Prostate gland (tissue), 2 donors: ENCODE measurements at regions not wholly inside any gene's neighbourhood (a gene's known extent, or its start where the extent isn't known, plus 50 kb on each side); places are given as distances from the start of the nearest gene placed in this dataset.
"Not testable (repeated sequence)": the region's sequence is repeated elsewhere in the genome, so short reads cannot be mapped to it uniquely, and the experiment has no call there.

Source experiments
- DNase-seq: peaks from one replicate; pipeline ENCODE4 v3.0.0-alpha.2; 2019; ENCODE audit warnings: low spot score
- H3K27ac ChIP-seq, 2 donors: fragments of 200-600 bp; sonication (generic); 2 replicates each; pipeline ENCODE4 v1.5.1; 2017 to 2019
- H3K27me3 ChIP-seq: fragments of 200-600 bp; sonication (generic); replicated peaks from 2 replicates; pipeline ENCODE4 v1.5.1; 2019; ENCODE audit not compliant: insufficient read depth
- H3K36me3 ChIP-seq, 2 donors: fragments of 200-600 bp; sonication (generic); 1 replicate in 1 of 2; 2 replicates in 1 of 2; pipeline versions ENCODE4 v1.5.1 to v1.8.1; 2017 to 2019
- H3K4me1 ChIP-seq: fragments of 200-600 bp; sonication (generic); replicated peaks from 2 replicates; pipeline ENCODE4 v1.5.1; 2019
- H3K4me3 ChIP-seq, 2 donors: fragments of 200-600 bp; sonication (generic); 2 replicates each; pipeline ENCODE4 v1.5.1; 2017 to 2019
- H3K9me3 ChIP-seq: fragments of 200-600 bp; sonication (generic); 2 replicates; pipeline ENCODE4 v1.5.1; 2017
- POLR2A ChIP-seq: fragments of 450-650 bp; IDR thresholded peaks from one replicate; pipeline ENCODE4 v1.6.1; 2016; ENCODE audit warnings: antibody characterized with exemption, mild to moderate bottlenecking
- POLR2AphosphoS5 ChIP-seq: sonication (generic); formaldehyde crosslinking; IDR thresholded peaks from one replicate; pipeline ENCODE4 v1.6.1; 2017; ENCODE audit warnings: antibody characterized with exemption
- WGBS: methylation state at CpG from one replicate; pipeline ENCODE4 v1.1.5; 2018; 5-methylcytosine and 5-hydroxymethylcytosine counted together
- intact Hi-C: fragments of 100-400 bp; cut with DNase I; formaldehyde crosslinking; loops from one replicate; pipeline ENCODE4 v1.14.2; 2022
- TF ChIP-seq, protein P1 (sequence below), 4 experiments: fragments of 200-600 bp in 2 of 4; fragments of 450-650 bp in 2 of 4; sonication (generic) in 2 of 4; IDR thresholded peaks; 1 replicate in 3 of 4; 2 replicates in 1 of 4; pipeline ENCODE4 v1.5.1; 2016 to 2019; ENCODE audit warnings: antibody characterized with exemption in 4 of 4, mild to moderate bottlenecking in 2 of 4, moderate library complexity in 2 of 4

DNA sequence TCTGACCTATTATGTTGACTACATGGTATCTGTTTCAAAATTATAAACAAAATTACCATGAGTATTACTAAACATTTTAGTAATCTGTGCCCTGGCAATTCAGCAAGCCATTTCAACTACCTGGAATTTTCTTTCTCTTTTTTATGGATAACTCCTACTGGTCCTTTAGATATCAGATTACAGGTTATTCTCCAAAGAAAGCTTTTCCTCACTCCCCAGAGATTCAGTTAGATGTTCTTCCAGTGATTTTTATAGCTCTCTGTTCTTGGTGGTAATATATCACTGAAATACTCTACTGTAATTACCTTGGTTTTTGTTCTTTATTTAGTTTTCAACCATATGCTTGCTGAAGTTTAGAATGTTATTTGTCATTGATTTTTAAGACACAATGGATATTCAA lies 930.2 kb upstream of the FOXG1 start:
- H3K27ac ChIP-seq: no peak overlapping the region
- no peak for TF ChIP-seq POLR2AphosphoS5
- TF ChIP-seq, protein P1, sequence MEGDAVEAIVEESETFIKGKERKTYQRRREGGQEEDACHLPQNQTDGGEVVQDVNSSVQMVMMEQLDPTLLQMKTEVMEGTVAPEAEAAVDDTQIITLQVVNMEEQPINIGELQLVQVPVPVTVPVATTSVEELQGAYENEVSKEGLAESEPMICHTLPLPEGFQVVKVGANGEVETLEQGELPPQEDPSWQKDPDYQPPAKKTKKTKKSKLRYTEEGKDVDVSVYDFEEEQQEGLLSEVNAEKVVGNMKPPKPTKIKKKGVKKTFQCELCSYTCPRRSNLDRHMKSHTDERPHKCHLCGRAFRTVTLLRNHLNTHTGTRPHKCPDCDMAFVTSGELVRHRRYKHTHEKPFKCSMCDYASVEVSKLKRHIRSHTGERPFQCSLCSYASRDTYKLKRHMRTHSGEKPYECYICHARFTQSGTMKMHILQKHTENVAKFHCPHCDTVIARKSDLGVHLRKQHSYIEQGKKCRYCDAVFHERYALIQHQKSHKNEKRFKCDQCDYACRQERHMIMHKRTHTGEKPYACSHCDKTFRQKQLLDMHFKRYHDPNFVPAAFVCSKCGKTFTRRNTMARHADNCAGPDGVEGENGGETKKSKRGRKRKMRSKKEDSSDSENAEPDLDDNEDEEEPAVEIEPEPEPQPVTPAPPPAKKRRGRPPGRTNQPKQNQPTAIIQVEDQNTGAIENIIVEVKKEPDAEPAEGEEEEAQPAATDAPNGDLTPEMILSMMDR (IDR thresholded peaks at IDR 0.05): no peak
- TF ChIP-seq POLR2A: no peak
- H3K4me1 ChIP-seq: no peaks in the 10 kb centered on the region
- no peaks in the 10 kb centered on the region for H3K9me3 ChIP-seq
- H3K36me3 ChIP-seq: no peaks in the 10 kb centered on the region
- no peak for DNase-seq
- H3K4me3 ChIP-seq: no peak overlapping the region
- H3K27me3 ChIP-seq: no peaks in the 10 kb centered on the region
- intact Hi-C loops: no loop called here

- Histone ChIP-seq H3K36me3 (no peaks in the 10 kb centered on the region), H3K27ac (no peak overlapping the region), H3K4me1 (no peaks in the 10 kb centered on the region), H3K9me3 (no peaks in the 10 kb centered on the region), H3K27me3 (no peaks in the 10 kb centered on the region), H3K4me3 (no peak overlapping the region)
- 97% methylated on average over 33 of the region's 54 CpGs for WGBS
- intact Hi-C loops: no loop called here
- DNase-seq: no peak
- TF ChIP-seq POLR2AphosphoS5 (no peak), POLR2A (no peak)
- TF ChIP-seq, protein P1 (IDR thresholded peaks at IDR 0.05): no peak
Observed at GRCh38 chr14:27845241-27845850, 921.2 kb upstream of the FOXG1 start.

DNA sequence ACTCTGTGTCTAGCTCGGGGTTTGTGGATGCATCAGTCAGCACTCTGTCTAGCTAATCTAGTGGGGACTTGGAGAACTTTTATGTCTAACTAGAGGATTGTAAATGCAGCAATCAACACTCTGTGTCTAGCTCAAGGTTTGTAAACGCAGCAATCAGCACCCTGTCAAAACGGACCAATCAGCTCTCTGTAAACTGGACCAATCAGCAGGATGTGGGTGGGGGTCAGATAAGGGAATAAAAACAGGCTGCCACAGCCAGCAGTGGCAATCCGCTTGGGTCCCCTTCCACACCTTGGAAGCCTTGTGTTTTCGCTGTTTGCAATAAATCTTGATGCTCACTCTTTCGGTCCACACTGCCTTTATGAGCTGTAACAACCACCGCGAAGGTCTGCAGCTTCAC lies 920.7 kb upstream of the FOXG1 start:
- Histone ChIP-seq H3K4me1 (no peaks in the 10 kb centered on the region), H3K9me3 (no peaks in the 10 kb centered on the region), H3K27me3 (no peaks in the 10 kb centered on the region), H3K27ac (no peak overlapping the region), H3K36me3 (no peaks in the 10 kb centered on the region), H3K4me3 (no peak overlapping the region)
- WGBS: 93% methylated on average over 8 of the region's 8 CpGs
- intact Hi-C loops: no loop called here
- TF ChIP-seq POLR2AphosphoS5 (no peak), POLR2A (no peak)
- TF ChIP-seq, protein P1 (IDR thresholded peaks at IDR 0.05): no peak
- DNase-seq: no peak

- WGBS: 100% methylated on average over 1 of the region's 1 CpG
Observed at GRCh38 chr14:27847480-27847879, 919.1 kb upstream of the FOXG1 start.

GRCh38 chr14:27849193-27849592 lies 917.4 kb upstream of the FOXG1 start:
- H3K9me3 ChIP-seq, H3K4me1 ChIP-seq, H3K27me3 ChIP-seq, intact Hi-C loops, H3K36me3 ChIP-seq, DNase-seq, H3K27ac ChIP-seq, H3K4me3 ChIP-seq: not testable (repeated sequence)

More at GRCh38 chr14:27847480-27847879, 919.1 kb upstream of the FOXG1 start:
- H3K9me3 ChIP-seq, H3K4me1 ChIP-seq, DNase-seq, H3K4me3 ChIP-seq, intact Hi-C loops, H3K27me3 ChIP-seq, H3K27ac ChIP-seq, H3K36me3 ChIP-seq: not testable (repeated sequence)

DNA sequence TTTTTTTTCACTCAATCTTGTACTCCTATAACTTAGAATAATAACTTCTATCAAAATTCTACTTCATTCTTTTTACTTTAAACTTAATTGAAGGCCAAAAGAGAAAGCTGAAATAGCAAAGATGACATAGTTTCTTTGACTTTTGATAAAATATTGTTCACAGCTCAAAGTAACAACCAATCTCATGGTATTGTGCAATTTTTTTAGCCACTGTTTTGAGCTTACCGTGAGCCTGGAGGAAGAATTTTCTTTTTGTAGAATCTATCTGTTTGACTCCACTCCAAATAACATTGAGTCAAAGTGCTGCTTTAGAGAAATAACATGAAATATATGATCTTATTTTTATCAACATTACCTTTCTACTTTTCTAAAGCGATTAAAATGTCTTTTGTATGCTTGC lies 903.9 kb upstream of the FOXG1 start:
- intact Hi-C loops: no loop called here
- 92% methylated on average over 2 of the region's 2 CpGs for WGBS
- H3K27ac ChIP-seq: no peak overlapping the region

More for the DNA sequence above, 903.9 kb upstream of the FOXG1 start:
- Histone ChIP-seq H3K4me3 (no peak overlapping the region), H3K36me3 (no peaks in the 10 kb centered on the region), H3K4me1 (no peaks in the 10 kb centered on the region), H3K9me3 (no peaks in the 10 kb centered on the region), H3K27me3 (no peaks in the 10 kb centered on the region)
- no peak for TF ChIP-seq POLR2AphosphoS5
- TF ChIP-seq, protein P1 (IDR thresholded peaks at IDR 0.05): no peak
- no peak for DNase-seq
